ENCODE measurements at regions not wholly inside any gene's neighbourhood (a gene's known extent, or its start where the extent isn't known, plus 50 kb on each side); places are given as distances from the start of the nearest gene placed in this dataset.
"Not testable (repeated sequence)": the region's sequence is repeated elsewhere in the genome, so short reads cannot be mapped to it uniquely, and the experiment has no call there.

DNA sequence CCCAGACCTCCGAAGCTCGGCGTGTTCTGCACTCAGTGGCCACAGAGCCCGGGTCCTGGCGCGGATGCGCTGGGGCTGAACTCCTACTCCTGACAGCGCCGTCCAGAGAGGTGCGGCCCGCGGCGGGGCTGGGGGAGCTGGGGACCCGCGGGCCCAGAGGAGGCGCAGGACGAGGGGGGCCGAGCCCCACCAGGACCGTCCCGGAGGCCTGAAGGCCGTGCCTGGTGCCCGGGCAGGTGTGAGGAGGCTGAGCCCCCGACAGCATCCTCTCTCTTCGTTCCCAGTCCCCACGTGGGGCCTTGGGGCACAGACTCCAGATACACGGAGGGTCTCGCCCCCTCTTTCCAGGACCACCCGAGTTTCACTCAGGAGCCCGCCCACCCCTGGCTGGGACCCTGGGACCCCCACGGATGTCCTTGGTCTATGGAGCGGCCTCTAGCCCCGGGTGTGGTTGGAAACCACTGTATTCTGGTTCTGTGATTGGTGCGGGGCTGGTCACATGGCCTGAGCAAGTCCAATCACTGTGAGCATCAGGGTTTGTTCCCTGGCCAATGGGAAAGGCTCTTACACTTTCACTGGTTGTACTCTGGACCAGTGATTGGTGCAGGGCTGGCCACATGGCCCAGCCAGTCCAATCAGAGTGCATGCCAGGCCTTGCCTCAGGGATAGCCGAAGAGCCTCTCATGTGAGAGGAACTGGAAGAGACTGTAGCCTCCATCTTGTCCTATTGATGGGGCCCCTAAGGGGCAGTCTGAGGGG, 217.6 kb upstream of the SFSWAP start:
- no peak for ATAC-seq

DNA sequence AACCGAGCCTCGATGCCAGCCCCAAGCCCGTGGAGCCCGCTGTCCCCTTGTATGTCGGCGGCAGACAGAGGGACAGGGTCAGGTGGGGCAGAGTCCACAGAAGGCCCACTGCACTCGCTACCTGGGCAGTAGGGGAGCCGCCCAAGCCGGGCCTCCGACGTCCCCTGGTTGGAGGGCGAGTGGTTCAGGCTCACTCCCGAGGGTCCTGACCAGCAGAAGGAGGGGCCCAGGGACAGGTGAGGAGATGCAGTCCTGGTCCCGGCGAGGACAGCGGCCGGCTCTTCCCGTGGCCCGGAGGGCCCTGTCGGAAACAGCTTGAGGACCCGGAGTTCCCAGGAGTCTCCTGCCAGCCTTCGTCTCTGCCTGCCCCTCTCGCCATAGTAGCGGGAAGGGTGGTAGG, 216.7 kb upstream of the SFSWAP start:
- ATAC-seq: no peak

DNA sequence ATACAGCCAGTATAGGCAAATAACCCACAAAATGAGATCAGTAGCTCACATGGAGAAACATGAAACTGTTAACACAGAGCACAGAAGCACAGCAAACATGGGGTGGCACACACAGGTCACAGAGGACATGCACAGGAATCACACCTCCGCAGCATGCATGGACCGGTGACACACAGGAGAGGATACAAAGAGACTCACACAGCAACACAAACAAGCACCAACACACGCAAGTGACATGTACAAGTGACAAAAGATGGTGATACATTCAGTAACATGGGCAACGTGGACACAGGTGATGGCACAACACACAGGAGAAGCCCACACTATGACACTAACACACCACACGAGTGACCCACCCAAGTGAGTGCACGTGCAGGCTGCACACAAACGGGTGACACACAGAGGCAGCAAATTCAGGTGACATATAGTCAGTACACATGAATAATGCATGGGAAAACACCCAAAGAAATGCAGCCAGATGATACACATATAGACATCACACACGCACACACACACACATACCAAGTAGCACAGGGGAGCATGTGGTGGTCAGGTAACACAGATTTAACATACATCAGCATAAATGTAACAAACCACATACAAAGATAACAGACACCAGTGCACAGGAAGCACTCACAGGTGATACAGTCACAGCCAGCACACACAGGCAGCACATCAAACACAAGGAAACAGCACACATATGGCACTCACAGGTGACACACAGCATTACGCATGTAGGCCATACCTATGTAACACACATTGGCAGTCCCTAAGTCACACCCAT, 216.0 kb upstream of the SFSWAP start:
- ATAC-seq: no peak

DNA sequence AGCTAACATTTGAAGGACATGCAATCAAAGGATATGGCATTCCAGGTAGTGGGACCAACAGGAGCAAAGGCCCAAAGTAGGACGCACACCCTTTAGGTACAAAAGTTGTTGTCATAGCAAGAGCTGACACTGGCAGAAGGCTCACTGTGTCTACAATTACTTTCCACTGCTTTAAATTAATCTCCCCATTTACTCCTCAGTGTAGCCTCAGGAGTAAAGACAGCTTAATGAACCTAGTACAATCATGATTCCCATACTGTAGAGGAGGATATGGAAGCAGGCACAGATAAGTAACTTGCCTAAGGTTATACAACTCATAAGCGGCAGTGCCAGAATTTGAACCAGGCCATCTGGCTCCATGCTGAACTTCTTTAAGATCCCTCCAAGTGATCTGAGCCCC, 212.9 kb upstream of the SFSWAP start:
- ATAC-seq: no peak

DNA sequence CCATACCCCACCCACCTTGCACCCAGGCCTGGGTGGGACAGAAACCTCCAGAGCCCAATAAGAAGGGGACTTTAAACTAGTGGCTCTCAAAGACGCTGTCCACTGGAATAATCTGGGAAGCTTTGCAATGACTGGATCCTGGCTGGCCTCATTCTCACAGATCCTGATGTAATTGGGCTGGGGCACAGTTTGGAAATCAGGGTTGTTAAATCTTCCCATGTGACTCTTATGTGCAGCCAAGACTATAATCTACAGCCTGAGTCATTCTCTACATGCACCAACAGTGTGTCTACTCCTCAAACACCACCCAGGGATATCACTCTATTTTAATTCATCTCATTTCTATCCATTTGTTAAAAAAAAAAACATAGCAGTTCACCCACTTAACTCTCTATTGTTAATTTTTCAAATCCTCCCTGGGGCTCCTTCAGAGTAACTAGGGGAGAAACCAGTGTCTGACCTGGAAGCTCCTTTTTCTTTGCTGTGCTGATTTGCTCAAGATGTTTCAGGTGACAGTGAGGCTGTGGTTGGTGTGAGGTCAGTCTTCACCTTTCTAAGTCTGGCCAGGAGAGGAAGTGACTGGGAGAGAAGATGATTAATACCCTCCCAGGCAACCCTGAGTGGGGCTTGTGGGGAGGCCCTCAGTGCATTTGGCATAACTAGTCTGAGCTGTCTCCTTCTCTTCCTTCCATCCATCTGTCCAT, 211.6 kb upstream of the SFSWAP start:
- peak; percentile 24 to 55 for ATAC-seq

DNA sequence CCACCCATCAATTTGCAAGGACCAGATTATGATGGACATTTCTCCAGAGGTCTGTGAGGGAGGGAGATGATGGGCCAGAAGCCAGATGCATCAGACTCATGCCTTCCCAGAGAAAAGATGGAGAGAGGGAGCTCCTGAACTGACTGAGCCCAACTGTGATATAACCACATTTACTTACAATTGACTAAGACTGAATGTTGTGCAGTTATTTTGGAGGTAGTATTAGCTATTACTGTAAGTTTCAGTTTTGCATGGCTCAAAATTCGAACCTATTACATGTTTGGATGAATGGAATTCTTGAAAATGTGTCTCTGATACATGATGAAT, 211.1 kb upstream of the SFSWAP start:
- no peak for ATAC-seq

DNA sequence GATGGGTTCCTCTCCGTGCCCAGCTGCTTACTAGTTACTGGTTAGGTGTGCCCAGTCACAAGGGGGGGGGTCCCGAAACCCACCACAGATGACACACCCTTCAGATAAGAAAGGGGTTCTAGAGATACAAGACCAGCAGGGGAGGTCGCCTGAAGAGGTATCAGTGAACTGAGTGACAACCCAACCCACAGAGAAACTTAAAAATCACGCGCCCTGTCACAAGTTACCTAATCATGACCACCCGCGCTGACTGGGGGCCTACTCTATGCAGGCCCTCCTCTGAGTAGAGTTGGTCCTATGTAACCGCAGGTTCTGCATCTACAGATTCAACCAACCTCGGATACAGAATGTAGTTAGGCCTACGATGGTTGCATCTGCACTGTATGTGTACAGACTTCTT, 210.3 kb upstream of the SFSWAP start:
- no peak for ATAC-seq

DNA sequence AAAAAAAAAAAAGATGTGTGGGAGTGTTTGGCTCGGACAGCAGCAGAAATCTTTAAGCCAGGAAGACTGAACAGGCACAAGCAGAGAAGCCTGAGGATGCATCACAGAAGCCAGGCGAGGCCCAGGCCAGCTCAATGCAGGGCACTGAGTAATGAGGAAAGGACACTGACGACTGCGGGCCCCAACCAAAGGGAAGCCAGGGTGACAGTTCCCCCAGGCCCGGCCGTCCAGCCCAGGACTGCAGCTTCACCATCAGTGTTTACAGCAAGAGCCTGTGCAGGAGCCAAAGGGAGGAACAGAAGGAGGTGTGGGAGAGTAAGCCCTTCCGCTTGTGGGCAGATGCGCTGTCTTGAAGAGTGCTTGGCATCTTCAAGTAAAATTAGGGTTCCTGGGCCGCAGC, 205.3 kb upstream of the SFSWAP start:
- ATAC-seq: no peak

DNA sequence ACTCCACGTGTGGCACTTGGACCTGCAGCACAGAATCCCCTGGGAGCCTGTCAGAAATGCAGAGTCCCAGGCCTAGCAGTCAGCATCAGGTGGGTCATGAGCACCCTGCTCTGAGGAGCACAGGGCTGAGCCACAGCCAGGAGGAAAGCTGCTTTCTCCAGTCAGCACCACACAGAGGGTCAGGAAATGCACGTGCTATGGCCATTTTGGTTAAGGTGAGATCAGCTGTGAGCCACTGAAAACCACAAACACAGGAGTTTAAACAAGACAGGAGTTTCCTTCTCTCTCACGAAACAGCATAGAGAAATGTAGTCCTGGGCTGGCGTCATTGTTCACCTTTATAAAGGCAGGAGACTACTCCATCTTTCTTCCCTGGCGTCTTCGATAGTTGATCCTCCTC, 204.5 kb upstream of the SFSWAP start:
- no peak for ATAC-seq

DNA sequence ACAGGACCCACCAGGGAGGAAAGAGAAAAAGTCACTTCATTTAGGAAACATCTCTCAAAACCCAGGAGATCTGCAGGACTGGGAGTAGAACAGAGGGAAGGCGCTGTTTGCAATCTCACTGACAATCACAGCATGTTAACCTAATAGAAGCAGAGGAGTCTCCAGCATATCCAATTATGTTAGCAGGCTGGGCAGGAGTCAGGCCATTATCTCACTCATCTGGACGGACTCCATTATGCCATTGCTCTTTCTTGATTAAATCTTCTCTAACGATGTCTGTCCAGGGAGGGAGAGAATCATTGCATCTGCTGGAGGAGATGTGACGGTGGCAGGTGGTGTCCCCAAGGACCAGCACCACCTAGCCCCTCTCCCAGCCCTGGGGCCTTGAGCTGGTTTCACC, 203.8 kb upstream of the SFSWAP start:
- no peak for ATAC-seq

DNA sequence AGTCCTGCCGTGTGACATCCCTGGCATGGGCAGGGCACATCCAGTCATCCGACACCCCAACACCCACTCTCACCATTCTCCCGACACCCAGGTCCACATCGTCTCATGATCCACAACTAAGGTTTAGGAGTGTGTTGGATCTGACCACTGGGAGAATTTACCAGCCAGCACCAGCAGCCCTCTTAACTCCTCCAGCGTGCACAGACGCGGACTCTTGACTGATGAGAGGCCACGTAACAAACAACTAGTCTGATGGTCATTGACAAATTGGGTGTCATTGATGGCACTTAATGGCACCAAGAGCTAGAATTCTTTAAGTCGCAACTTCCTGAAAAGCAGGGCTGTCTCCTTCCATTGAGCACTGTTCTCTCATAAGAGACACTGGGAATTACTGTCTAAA, 203.0 kb upstream of the SFSWAP start:
- ATAC-seq: no peak

DNA sequence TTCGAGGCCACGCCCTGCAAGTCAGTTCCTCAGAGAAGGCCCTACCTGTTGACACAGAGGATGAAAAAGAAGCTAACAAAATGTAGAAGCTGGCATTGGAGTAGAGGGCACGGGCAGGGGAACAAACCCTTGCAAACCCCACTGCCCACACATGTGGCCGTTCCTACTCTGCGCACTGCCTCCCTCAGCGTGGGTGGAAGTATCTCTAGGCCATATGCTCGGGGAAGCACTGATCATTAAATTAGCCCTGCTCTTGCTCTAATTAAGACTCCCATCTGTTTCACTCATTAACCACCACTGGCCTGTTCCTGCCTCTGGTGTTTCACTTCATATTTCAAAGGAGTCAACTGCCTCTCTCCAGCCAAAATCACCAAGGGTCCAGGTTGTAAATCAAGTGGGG, 201.2 kb upstream of the SFSWAP start:
- ATAC-seq: no peak

DNA sequence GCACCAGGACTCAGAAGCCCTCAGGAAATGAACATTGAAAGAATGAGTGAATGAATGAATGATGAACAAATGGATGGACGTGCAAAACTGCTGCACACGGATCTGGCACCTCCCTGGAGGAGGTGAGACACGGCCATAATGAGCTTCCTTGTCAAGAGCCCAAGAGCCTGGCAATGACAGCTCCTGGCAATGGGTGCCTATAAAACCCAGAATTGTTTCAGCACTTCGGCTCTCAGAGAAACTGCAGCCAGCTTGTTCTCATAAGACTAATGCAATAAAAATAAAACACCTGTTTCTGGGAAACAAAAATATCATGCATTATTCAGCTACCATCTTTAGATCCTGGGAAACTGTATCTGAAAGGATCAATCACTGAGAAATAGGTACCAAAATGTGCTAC, 200.5 kb upstream of the SFSWAP start:
- ATAC-seq: no peak

DNA sequence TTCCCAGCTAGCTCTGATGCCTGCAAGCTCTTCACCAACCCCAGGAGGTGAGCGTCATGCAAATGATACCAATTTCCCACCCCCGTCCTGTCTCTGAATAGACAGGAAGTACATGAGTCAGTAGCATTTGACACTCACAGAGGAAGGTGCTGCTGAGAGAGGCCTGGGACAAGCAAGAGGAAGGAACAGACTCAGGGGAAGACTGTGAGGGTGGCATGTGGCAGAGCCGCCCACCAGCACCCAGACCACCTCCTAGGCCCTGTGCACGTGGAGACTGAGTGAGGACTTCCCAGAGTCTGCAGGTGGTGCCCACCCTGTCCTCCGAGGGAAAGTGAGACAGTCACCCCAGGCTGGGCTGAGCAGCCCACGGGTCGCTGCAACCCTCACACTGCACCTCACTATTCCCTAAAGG, 199.5 kb upstream of the SFSWAP start:
- peak; percentile 91 to 97 for ATAC-seq

DNA sequence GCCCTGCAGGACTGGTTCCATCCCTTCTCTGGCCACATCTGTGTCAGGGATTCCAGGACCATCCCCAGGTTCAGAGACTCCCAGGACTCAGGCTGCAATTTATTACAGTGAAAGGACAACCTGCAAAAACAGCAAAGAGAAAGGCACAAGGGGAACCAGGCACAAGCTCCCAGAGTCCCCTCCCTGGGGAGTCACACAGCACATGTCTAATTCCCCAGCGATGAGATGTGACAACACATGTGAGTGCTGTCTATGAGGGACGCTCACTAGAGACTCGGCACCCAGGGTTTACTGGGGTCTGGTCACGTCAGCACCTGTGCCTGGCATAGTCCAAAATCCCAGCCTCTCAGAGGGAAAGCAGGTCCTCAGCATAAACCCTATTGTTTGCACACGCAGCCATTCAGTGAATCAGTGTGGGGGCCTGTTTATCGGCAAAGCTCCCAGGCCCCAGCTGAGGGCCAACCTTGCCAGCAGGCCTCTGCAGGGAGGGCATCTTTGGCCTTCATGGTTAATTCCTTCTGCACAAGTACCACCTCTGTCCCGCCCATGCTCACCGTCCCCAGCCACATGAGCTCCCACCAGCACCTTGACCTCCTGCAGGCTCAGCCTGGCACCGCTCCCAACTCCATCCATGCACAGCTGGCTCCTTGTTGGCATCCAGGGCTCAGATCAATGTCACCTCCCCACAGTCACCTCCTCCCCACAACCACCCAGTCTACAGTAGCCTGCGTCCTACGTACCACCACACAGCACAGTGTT, 198.9 kb upstream of the SFSWAP start:
- ATAC-seq: no peak

DNA sequence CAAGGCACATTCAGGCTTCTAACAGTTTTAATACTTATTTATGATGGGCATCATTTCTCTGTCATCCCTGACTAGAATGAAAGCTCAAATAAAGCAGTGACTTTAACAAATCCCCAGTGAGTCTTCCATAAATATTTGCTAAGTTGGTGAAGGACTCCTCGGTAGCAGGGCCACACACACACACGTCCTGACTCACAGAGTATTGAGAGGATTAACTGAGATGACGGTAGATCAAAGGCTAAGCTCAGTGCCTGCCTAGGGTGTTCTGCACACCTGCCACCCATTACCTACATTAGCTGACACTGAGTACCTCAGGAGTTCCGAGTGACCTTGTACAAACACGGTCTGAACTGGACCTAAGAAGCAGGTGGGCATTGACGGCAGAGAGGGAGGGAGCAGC, 197.3 kb upstream of the SFSWAP start:
- ATAC-seq: no peak

DNA sequence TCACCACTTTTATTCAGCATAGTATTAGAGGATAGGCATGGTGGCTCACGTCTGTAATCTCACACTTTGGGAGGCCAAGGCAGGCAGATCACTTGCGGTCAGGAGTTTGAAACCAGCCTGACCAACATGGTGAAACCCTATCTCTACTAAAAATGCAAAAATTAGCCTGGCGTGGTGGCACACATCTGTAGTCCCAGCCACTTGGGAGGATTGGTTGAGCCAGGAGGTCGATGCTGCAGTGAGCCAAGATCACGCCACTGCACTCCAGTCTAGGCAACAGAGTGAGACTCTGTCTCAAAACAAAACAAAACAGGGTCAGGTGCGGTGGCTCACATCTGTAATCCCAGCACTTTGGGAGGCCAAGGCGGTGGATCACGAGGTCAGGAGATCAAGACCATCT, 190.3 kb upstream of the SFSWAP start:
- not testable (repeated sequence) for ATAC-seq

DNA sequence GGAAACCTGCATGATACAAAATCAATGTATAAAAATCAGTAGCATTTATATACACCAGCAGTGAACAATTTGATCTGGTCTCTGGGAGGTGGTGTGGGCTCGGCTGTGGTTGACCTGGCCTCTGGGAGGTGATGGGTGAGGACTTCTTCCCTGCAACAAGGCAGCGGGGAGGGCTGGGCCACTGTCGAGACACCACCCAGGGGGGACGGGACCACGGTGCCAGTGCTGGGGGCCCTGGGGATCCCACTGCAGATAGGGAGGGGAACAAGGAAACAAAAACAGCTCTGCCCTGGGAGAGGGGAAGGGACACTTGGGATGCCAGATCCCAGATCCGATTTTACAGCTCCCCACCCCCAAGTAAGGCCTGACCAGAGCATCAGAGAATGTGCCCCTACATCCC, 189.6 kb upstream of the SFSWAP start:
- no peak for ATAC-seq

DNA sequence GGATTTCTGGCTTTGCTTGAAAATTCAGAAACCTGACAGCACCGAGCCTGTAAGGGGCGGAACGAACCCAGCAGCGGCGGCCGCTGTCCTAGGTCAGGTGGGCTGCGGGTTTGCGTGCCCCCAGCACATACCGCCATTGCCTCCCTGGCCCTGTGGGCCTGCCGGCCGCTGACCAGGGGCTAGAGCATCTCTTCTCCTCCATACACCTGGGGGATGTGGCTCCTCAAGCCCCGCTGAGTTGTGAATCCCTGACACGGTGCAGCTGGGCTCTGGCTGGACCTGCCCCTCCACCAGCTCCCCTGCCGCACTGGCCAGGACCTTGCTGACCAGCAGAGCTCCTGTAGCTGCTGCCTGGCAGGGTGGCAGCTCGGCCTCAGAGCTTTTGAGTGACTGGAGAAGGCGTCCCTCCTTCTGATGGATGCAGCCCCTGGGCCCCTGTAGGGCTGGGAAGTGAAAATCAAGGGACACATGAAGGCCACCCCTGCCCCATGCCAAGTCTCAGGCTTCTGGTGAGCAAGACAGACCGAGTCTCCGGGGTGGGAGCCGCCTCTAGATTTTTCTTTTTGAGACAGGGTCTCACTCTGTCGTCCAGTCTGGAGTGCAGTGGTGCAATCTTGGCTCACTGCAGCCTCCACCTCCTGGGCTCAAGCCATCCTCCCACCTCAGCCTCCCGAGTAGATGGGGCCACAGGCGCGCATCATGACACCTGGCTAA, 184.9 kb upstream of the SFSWAP start:
- no peak for ATAC-seq

DNA sequence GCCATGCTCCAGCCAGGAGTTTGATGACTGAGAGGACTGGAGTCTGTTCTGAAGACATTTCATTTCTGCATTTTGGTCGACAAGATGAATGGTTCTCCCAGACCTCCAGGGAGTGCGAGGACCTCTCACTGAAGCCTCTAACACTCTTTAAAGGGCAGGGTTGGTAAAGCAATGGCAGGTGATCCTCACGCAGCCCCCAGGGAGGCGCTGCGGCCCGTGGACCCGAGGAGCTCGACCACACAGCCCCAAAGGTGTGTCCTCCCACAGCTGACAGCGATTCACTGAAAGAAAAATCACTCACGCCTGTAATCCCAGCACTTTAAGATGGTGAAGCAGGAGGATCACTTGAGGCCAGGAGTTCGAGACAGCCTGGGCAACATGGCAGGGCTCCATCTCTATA, 183.8 kb upstream of the SFSWAP start:
- ATAC-seq: no peak

DNA sequence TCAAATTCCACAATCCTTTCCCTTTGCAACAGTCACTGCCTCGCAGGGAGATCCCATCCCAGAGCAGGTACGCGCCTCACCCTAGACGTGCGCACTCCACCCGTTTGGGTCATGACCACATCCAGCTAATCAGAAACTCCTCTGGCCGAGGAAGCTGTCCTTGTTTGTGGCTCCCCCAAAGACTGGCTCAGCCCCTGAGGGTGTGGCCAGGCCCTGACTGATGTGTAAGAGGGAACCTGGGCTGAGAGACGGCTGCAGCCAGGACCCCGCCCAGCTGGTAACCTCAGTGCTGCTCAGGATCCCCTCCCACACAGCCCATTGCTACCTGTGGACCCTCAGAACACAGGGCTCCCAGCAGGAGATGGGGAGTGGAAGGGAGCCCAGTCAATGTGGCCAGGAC, 183.2 kb upstream of the SFSWAP start:
- ATAC-seq: no peak

DNA sequence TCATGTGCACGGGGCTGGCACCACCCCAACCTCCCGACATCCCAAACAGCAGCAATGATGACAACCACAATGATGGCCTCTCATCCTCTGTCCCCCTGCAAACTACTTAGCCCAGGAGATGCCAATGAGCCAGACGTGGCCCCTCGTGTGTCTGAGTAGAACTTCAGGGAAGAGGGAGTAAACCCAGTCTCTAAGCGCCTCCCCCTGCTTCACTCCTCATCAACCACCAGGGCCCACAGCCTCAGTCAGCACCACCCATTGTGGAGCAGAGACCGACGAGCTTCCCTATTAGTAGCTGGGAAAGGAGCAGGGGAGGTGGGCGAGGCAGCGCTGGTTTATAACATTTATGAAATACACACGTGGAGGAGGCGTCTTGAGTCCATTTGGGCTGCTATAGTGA, 182.7 kb upstream of the SFSWAP start:
- no peak for ATAC-seq

DNA sequence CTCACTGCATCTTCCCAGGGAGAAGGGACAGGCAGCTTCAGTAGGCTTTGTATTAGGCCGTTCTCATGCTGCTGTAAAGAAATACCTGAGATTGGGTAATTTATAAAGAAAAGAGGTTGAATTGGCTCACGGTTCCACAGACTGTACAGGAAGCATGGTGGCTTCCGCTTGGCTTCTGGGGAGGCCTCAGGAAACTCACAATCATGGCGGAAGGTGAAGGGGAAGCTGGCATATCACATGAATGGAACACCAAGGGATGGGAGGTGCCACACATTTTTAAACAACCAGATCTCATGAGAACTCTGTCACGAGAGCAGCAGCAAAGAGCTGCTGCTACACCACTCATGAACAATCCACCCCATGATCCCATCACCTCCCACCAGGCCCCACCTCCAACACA, 182.2 kb upstream of the SFSWAP start:
- ATAC-seq: no peak
